Tibial nerve (tissue), 4 donors: ENCODE measurements at regions not wholly inside any gene's neighbourhood (a gene's known extent, or its start where the extent isn't known, plus 50 kb on each side); places are given as distances from the start of the nearest gene placed in this dataset.

Source experiments
- EP300 ChIP-seq, 2 donors: sonication (generic); formaldehyde crosslinking; IDR thresholded peaks; one replicate each; pipeline ENCODE4 v1.6.1; 2017; ENCODE audit warnings: antibody characterized with exemption in 2 of 2, mild to moderate bottlenecking in 1 of 2
- POLR2A ChIP-seq, 2 donors: fragments of 450-650 bp; IDR thresholded peaks; one replicate each; pipeline ENCODE4 v1.6.1; 2017; ENCODE audit warnings: antibody characterized with exemption in 2 of 2, mild to moderate bottlenecking in 2 of 2, moderate library complexity in 2 of 2
- TF ChIP-seq, protein P1 (sequence below), 5 experiments: fragments of 200-600 bp in 3 of 5; fragments of 450-650 bp in 2 of 5; sonication (generic) in 3 of 5; IDR thresholded peaks; one replicate each; pipeline ENCODE4 v1.5.1; 2016 to 2019; ENCODE audit warnings: antibody characterized with exemption in 5 of 5, mild to moderate bottlenecking in 3 of 5, moderate library complexity in 2 of 5

DNA sequence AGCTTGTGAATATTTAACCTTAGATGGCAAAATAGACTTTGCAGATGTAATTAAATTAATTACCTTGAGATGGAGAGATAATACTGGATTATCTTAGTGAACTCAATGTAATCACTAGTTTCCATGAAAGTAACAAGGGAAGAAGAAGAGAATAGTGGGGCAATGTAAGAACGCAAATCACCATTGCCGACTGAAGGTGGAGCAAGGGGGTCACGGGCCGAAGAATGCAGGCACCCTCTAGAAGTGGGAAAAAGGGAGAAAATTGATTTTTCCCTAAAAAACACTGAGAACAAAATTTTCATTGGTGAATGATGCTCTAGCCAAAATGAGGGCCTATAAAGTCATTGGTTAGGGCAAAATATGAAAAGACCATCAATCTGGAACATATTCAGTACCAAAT is 375.6 kb upstream of the EPHA5 start:
- TF ChIP-seq, protein P1, sequence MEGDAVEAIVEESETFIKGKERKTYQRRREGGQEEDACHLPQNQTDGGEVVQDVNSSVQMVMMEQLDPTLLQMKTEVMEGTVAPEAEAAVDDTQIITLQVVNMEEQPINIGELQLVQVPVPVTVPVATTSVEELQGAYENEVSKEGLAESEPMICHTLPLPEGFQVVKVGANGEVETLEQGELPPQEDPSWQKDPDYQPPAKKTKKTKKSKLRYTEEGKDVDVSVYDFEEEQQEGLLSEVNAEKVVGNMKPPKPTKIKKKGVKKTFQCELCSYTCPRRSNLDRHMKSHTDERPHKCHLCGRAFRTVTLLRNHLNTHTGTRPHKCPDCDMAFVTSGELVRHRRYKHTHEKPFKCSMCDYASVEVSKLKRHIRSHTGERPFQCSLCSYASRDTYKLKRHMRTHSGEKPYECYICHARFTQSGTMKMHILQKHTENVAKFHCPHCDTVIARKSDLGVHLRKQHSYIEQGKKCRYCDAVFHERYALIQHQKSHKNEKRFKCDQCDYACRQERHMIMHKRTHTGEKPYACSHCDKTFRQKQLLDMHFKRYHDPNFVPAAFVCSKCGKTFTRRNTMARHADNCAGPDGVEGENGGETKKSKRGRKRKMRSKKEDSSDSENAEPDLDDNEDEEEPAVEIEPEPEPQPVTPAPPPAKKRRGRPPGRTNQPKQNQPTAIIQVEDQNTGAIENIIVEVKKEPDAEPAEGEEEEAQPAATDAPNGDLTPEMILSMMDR (IDR thresholded peaks at IDR 0.05): no peak
- no peak for TF ChIP-seq EP300 (IDR thresholded peaks at IDR 0.05)
- no peak for TF ChIP-seq POLR2A (IDR thresholded peaks at IDR 0.05)
